NCI-H526 (cell line): ENCODE measurements at regions not wholly inside any gene's neighbourhood (a gene's known extent, or its start where the extent isn't known, plus 50 kb on each side); places are given as distances from the start of the nearest gene placed in this dataset.

ENCODE experiments used
- DNase-seq, 2 experiments: peaks; one replicate each; lab custom pipeline; 2025; lab: John Stamatoyannopoulos, UW

GRCh38 chr14:49008363-49008762, 577.8 kb downstream of the RPS29 start:
- no peak for DNase-seq

GRCh38 chr14:48991141-48991540, 595.0 kb downstream of the RPS29 start:
- DNase-seq, result no peak

- DNase-seq, result peak; percentile 40 to 53
Observed at GRCh38 chr14:48983351-48983888, 602.8 kb downstream of the RPS29 start.

- DNase-seq, result no peak
Observed at GRCh38 chr14:48974994-48975393, 611.2 kb downstream of the RPS29 start.

- DNase-seq, result no peak
Observed at GRCh38 chr14:48973151-48973550, 613.0 kb downstream of the RPS29 start.

GRCh38 chr14:48970943-48971342, 615.2 kb downstream of the RPS29 start:
- peak in 1 of 2 experiments; percentile 4 for DNase-seq

GRCh38 chr14:48967419-48967818, 618.8 kb downstream of the RPS29 start:
- no peak for DNase-seq

GRCh38 chr14:48963231-48963790, 622.9 kb downstream of the RPS29 start:
- DNase-seq, result no peak

GRCh38 chr14:48957486-48957885, 628.7 kb downstream of the RPS29 start:
- DNase-seq, result no peak

GRCh38 chr14:48955857-48956256, 630.3 kb downstream of the RPS29 start:
- DNase-seq, result peak; percentile 81 to 83

- no peak for DNase-seq
Observed at GRCh38 chr14:48954446-48954845, 631.7 kb downstream of the RPS29 start.

- no peak for DNase-seq
Observed at GRCh38 chr14:48944809-48945208, 641.4 kb downstream of the RPS29 start.

- DNase-seq, result no peak
Observed at GRCh38 chr14:48943913-48944312, 642.3 kb downstream of the RPS29 start.

- peak; percentile 67 to 92 for DNase-seq
Observed at GRCh38 chr14:48937541-48938195, 648.5 kb downstream of the RPS29 start.

- DNase-seq, result no peak
Observed at GRCh38 chr14:48936849-48937248, 649.3 kb downstream of the RPS29 start.

- no peak for DNase-seq
Observed at GRCh38 chr14:48936362-48936761, 649.8 kb downstream of the RPS29 start.

GRCh38 chr14:48925184-48925583, 661.0 kb downstream of the RPS29 start:
- no peak for DNase-seq

GRCh38 chr14:48914921-48915320, 671.3 kb downstream of the RPS29 start:
- no peak for DNase-seq

- DNase-seq, result no peak
Observed at GRCh38 chr14:48914382-48914781, 671.8 kb downstream of the RPS29 start.

- DNase-seq, result no peak
Observed at GRCh38 chr14:48900565-48900964, 685.6 kb downstream of the RPS29 start.

- DNase-seq, result no peak
Observed at GRCh38 chr14:48890333-48890732, 695.8 kb downstream of the RPS29 start.

- no peak for DNase-seq
Observed at GRCh38 chr14:48876806-48877340, 709.3 kb downstream of the RPS29 start.

GRCh38 chr14:48874711-48875110, 711.5 kb downstream of the RPS29 start:
- DNase-seq, result no peak
